ENCODE measurements at regions not wholly inside any gene's neighbourhood (a gene's known extent, or its start where the extent isn't known, plus 50 kb on each side); places are given as distances from the start of the nearest gene placed in this dataset.

- H2AFZ ChIP-seq (ENCODE audit: low read depth, low read length) = no peak overlapping the region
- H3K4me1 ChIP-seq (ENCODE audit: low read length) = no peaks in the 10 kb centered on the region
- no peak overlapping the region for H3K9ac ChIP-seq (ENCODE audit: low read length)
- no peaks in the 10 kb centered on the region for H3K9me3 ChIP-seq (ENCODE audit: insufficient read depth, low read length)
- no peaks in the 10 kb centered on the region for H3K79me2 ChIP-seq (ENCODE audit: low read length)
- no peak overlapping the region for H3K27ac ChIP-seq (ENCODE audit: low read length)
- no peaks in the 10 kb centered on the region for H3K36me3 ChIP-seq (replicated peaks; ENCODE audit: low read depth, low read length)
- H3K4me3 ChIP-seq (ENCODE audit: low read length) = no peak overlapping the region
- H4K20me1 ChIP-seq (ENCODE audit: insufficient read depth, low read length) = no peaks in the 10 kb centered on the region
- no peak overlapping the region for H3K4me2 ChIP-seq (ENCODE audit: low read length)
- TF ChIP-seq EZH2phosphoT487 (IDR thresholded peaks at IDR 0.05; ENCODE audit: low read depth) (no peak), CTCF (IDR thresholded peaks at IDR 0.05; ENCODE audit: low read depth, low read length) (no peak)
- no peaks in the 10 kb centered on the region for H3K27me3 ChIP-seq (ENCODE audit: low read depth, low read length)
Measured at GRCh38 chr1:216935901-216936300, 212.7 kb upstream of the ESRRG start.

- Histone ChIP-seq H3K36me3 (replicated peaks; ENCODE audit: low read depth, low read length) (no peaks in the 10 kb centered on the region), H3K27ac (ENCODE audit: low read length) (no peak overlapping the region), H3K4me2 (ENCODE audit: low read length) (no peak overlapping the region), H2AFZ (ENCODE audit: low read depth, low read length) (no peak overlapping the region), H3K79me2 (ENCODE audit: low read length) (no peaks in the 10 kb centered on the region), H3K9me3 (ENCODE audit: insufficient read depth, low read length) (no peaks in the 10 kb centered on the region), H4K20me1 (ENCODE audit: insufficient read depth, low read length) (no peaks in the 10 kb centered on the region), H3K4me1 (ENCODE audit: low read length) (no peaks in the 10 kb centered on the region; the same call in 1 of the 2 replicates), H3K9ac (ENCODE audit: low read length) (no peak overlapping the region), H3K27me3 (ENCODE audit: low read depth, low read length) (no peaks in the 10 kb centered on the region), H3K4me3 (ENCODE audit: low read length) (no peak overlapping the region)
- TF ChIP-seq EZH2phosphoT487 (IDR thresholded peaks at IDR 0.05; ENCODE audit: low read depth) (no peak), CTCF (IDR thresholded peaks at IDR 0.05; ENCODE audit: low read depth, low read length) (no peak)
Measured at GRCh38 chr1:216932424-216932823, 209.2 kb upstream of the ESRRG start.

GRCh38 chr1:216929870-216930582 lies 206.8 kb upstream of the ESRRG start:
- H3K27ac ChIP-seq (ENCODE audit: low read length) = no peak overlapping the region
- H3K4me2 ChIP-seq (ENCODE audit: low read length) = no peak overlapping the region
- TF ChIP-seq CTCF (IDR thresholded peaks at IDR 0.05; ENCODE audit: low read depth, low read length) (no peak), EZH2phosphoT487 (IDR thresholded peaks at IDR 0.05; ENCODE audit: low read depth) (no peak)
- H3K9me3 ChIP-seq (ENCODE audit: insufficient read depth, low read length) = no peaks in the 10 kb centered on the region
- H2AFZ ChIP-seq (ENCODE audit: low read depth, low read length) = no peak overlapping the region
- H3K79me2 ChIP-seq (ENCODE audit: low read length) = no peaks in the 10 kb centered on the region
- no peak overlapping the region for H3K4me3 ChIP-seq (ENCODE audit: low read length)
- no peak overlapping the region for H3K9ac ChIP-seq (ENCODE audit: low read length)
- no peaks in the 10 kb centered on the region; the same call in 1 of the 2 replicates for H3K4me1 ChIP-seq (ENCODE audit: low read length)
- no peaks in the 10 kb centered on the region for H3K36me3 ChIP-seq (replicated peaks; ENCODE audit: low read depth, low read length)
- H4K20me1 ChIP-seq (ENCODE audit: insufficient read depth, low read length) = no peaks in the 10 kb centered on the region
- no peaks in the 10 kb centered on the region for H3K27me3 ChIP-seq (ENCODE audit: low read depth, low read length)

GRCh38 chr1:216927633-216928032 lies 204.4 kb upstream of the ESRRG start:
- Histone ChIP-seq H3K4me2 (ENCODE audit: low read length) (no peak overlapping the region), H2AFZ (ENCODE audit: low read depth, low read length) (no peak overlapping the region), H3K27ac (ENCODE audit: low read length) (no peak overlapping the region), H3K79me2 (ENCODE audit: low read length) (no peaks in the 10 kb centered on the region), H3K9ac (ENCODE audit: low read length) (no peak overlapping the region), H3K36me3 (replicated peaks; ENCODE audit: low read depth, low read length) (no peaks in the 10 kb centered on the region), H3K27me3 (ENCODE audit: low read depth, low read length) (no peaks in the 10 kb centered on the region), H4K20me1 (ENCODE audit: insufficient read depth, low read length) (no peaks in the 10 kb centered on the region), H3K9me3 (ENCODE audit: insufficient read depth, low read length) (no peaks in the 10 kb centered on the region), H3K4me1 (ENCODE audit: low read length) (no peaks in the 10 kb centered on the region; the same call in 1 of the 2 replicates), H3K4me3 (ENCODE audit: low read length) (no peak overlapping the region)
- TF ChIP-seq EZH2phosphoT487 (IDR thresholded peaks at IDR 0.05; ENCODE audit: low read depth) (no peak), CTCF (IDR thresholded peaks at IDR 0.05; ENCODE audit: low read depth, low read length) (no peak)

Measured in OCI-LY3 (cell line).